ENCODE measurements at regions not wholly inside any gene's neighbourhood (a gene's known extent, or its start where the extent isn't known, plus 50 kb on each side); places are given as distances from the start of the nearest gene placed in this dataset.
A peak's percentile ranks its signal among the peaks of the same experiment; 100 is the strongest.

DNA sequence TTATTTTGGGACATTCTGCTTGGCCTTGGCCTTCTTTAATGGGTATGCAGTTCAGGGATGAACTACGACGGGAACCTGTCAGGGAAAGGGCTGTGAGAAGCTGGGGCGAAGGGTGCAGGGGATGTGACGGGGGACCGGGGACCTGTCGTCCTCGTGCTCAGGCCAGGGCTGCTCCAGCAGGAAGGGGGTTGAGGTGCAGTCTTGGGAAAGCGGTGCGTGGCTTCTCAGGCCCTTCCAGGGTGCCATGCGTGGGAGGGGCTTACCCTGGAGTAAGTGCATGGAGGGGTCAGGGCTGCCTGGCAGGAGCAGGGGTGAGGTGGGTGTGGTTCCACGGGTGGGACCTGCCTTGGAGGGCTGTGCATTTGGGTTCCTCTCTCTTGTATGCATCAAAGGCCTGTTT is 100.8 kb downstream of the TEX29 start:
- TF ChIP-seq CTCF (IDR thresholded peaks at IDR 0.05; ENCODE audit: borderline replicate concordance, insufficient read depth, low read depth, low read length) = no peak
- H3K4me3 ChIP-seq (ENCODE audit: low read depth, low read length) = no peak overlapping the region

DNA sequence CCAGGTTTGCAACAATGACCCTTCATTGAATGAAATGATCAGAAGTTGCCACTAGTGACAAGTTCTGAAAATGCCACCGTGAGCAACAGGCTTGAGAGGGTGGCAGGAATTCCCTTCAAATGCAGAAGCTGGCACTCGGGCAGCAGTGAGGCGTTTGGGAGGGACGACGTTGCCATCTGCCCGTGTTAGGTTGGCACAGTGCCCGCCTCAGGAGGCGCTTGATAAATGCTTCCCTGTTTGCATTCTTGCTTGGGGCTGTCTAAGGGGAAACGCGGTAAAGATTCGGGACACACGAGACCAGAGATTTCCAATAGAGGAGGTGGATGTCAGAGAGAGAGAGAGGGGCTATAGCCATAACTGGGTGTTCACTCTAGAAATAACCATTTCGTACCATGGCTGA is 101.9 kb downstream of the TEX29 start:
- no peak overlapping the region for H3K4me3 ChIP-seq (ENCODE audit: low read depth, low read length)
- no peak for TF ChIP-seq CTCF (IDR thresholded peaks at IDR 0.05; ENCODE audit: borderline replicate concordance, insufficient read depth, low read depth, low read length)

- H3K4me3 ChIP-seq (ENCODE audit: low read depth, low read length) = no peak overlapping the region
- TF ChIP-seq CTCF (IDR thresholded peaks at IDR 0.05; ENCODE audit: borderline replicate concordance, insufficient read depth, low read depth, low read length) = no peak
These were observed 102.8 kb downstream of the TEX29 start for GRCh38 chr13:111423168-111423785.

DNA sequence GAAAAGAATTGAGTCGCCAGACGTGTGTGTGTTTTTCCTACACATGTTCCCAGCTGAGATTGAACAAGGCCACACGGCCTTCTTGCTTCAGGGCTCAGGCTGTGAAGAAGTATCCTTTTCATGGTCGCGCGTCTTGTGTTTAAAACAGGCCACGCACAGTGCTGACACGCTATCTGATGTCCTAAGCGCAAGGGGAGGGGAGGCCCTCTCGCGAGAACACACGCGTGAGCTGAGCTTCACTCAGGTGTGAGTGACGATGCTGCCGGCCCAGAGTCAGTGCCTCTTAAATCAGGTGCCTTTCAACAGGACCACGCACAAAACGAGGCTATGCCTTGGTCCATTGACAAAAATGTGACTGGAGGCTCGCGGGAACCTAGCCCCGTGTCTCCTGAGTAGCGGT is 103.7 kb downstream of the TEX29 start:
- no peak for TF ChIP-seq CTCF (IDR thresholded peaks at IDR 0.05; ENCODE audit: borderline replicate concordance, insufficient read depth, low read depth, low read length)
- H3K4me3 ChIP-seq (ENCODE audit: low read depth, low read length) = no peak overlapping the region

DNA sequence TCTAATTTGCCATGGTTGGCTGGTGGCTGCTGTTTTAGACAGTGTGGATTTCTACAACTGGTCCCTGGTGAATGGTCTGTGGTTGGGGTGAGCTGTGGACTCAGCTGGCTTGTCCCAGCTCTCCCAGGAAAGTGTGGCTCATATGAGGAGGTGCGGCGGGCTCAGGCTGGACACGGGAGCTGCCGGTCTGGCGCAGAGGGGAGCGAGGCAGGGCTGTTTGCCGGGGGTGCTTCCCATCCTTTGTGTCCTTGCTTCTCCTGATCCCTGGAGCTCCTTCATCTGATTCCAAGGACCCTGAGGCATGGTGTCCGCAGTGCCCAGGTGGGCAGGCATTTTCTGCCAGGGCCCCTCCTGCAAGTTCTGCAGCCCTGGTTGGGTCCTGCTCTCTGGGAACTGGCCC is 104.9 kb downstream of the TEX29 start:
- H3K4me3 ChIP-seq (ENCODE audit: low read depth, low read length) = no peak overlapping the region
- no peak for TF ChIP-seq CTCF (IDR thresholded peaks at IDR 0.05; ENCODE audit: borderline replicate concordance, insufficient read depth, low read depth, low read length)

DNA sequence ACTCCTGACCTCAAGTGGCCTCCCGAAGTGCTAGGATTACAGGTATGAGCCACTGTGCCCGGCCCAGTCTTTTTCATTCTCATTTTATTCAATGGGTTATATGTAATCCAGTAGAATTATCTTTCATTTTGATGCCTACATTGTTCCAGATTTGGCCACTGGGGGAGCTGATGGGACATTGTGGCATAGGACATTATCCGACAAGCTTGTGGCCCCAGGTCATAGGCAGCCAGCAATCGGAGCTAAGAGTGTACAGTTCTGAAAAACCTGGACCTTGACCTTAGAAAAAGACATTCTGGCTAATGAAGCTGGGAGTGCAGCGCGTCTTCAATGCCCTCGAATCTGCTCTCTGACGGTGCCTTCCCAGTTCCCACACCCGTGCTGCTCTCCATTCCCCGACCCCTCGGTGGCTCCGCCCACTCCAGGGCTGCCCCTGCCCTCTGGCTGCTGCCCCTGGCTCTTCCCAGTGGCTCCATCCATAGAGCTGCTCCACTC is 108.7 kb downstream of the TEX29 start:
- H3K4me3 ChIP-seq (ENCODE audit: low read depth, low read length) = no peak overlapping the region
- TF ChIP-seq CTCF (IDR thresholded peaks at IDR 0.05; ENCODE audit: borderline replicate concordance, insufficient read depth, low read depth, low read length) = peak; percentile 63

GRCh38 chr13:111431206-111431605 is 110.8 kb downstream of the TEX29 start:
- H3K4me3 ChIP-seq (ENCODE audit: low read depth, low read length) = no peak overlapping the region

More at GRCh38 chr13:111431206-111431605, 110.8 kb downstream of the TEX29 start:
- TF ChIP-seq CTCF (IDR thresholded peaks at IDR 0.05; ENCODE audit: borderline replicate concordance, insufficient read depth, low read depth, low read length) = no peak
